PFSK-1 (cell line): ENCODE measurements at regions not wholly inside any gene's neighbourhood (a gene's known extent, or its start where the extent isn't known, plus 50 kb on each side); places are given as distances from the start of the nearest gene placed in this dataset.

Experiments used
- FOXP2 ChIP-seq: optimal IDR thresholded peaks from 2 replicates; pipeline ENCODE3; 2011; ENCODE audit warnings: borderline replicate concordance, control low read depth, inconsistent platforms; ENCODE audit not compliant: insufficient read depth; ENCODE audit errors: extremely low read length, extremely low read depth
- POLR2AphosphoS5 ChIP-seq: IDR thresholded peaks from 2 replicates; pipeline ENCODE4 v1.6.1; 2012; ENCODE audit warnings: low read depth, mild to moderate bottlenecking, control low read depth, low read length, moderate library complexity
- SIN3A ChIP-seq: IDR thresholded peaks from 2 replicates; pipeline ENCODE4 v1.6.1; 2012; ENCODE audit warnings: mild to moderate bottlenecking, low read length, moderate library complexity, borderline replicate concordance; ENCODE audit not compliant: insufficient read depth
- TAF1 ChIP-seq: IDR thresholded peaks from 2 replicates; pipeline ENCODE4 v1.6.1; 2012; ENCODE audit warnings: low read length, control low read depth, borderline replicate concordance; ENCODE audit not compliant: insufficient read depth
- TF ChIP-seq, protein P1 (sequence below), 2 experiments: IDR thresholded peaks; 2 replicates each; pipeline versions ENCODE4 v1.6.1 to v1.8.0; 2011 to 2012; ENCODE audit warnings: low read depth in 2 of 2, low read length in 2 of 2, control low read depth in 1 of 2, inconsistent platforms in 1 of 2, mild to moderate bottlenecking in 1 of 2, moderate library complexity in 1 of 2; ENCODE audit not compliant: insufficient read depth in 1 of 2

DNA sequence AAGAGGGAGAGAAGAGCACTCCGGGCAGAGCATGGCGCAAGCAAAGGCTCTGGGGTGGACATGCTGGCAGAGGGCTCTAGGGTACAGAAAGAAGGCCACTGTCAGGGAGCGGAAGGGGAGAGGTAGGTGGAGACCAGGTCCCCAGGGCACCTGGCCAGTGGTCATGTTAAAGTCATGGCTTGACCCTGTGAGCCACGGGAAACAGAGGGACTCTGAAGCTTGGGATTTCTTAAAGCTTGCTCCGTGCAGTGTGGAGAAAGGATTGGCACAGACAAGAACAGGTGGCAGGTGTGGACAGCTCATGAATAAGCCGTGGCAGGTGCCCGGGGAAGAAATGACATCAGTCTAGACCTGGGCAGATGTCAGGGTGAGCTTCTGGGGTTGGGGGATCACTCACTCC is 413.8 kb downstream of the BCL11B start:
- TF ChIP-seq POLR2AphosphoS5 (no peak), SIN3A (no peak), FOXP2 (no peak), TAF1 (no peak)
- TF ChIP-seq, protein P1, sequence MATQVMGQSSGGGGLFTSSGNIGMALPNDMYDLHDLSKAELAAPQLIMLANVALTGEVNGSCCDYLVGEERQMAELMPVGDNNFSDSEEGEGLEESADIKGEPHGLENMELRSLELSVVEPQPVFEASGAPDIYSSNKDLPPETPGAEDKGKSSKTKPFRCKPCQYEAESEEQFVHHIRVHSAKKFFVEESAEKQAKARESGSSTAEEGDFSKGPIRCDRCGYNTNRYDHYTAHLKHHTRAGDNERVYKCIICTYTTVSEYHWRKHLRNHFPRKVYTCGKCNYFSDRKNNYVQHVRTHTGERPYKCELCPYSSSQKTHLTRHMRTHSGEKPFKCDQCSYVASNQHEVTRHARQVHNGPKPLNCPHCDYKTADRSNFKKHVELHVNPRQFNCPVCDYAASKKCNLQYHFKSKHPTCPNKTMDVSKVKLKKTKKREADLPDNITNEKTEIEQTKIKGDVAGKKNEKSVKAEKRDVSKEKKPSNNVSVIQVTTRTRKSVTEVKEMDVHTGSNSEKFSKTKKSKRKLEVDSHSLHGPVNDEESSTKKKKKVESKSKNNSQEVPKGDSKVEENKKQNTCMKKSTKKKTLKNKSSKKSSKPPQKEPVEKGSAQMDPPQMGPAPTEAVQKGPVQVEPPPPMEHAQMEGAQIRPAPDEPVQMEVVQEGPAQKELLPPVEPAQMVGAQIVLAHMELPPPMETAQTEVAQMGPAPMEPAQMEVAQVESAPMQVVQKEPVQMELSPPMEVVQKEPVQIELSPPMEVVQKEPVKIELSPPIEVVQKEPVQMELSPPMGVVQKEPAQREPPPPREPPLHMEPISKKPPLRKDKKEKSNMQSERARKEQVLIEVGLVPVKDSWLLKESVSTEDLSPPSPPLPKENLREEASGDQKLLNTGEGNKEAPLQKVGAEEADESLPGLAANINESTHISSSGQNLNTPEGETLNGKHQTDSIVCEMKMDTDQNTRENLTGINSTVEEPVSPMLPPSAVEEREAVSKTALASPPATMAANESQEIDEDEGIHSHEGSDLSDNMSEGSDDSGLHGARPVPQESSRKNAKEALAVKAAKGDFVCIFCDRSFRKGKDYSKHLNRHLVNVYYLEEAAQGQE (IDR thresholded peaks at IDR 0.05; ENCODE audit: insufficient read depth in 1 of 2, low read depth in 2 of 2, low read length in 2 of 2): no peak
